Prostate gland (tissue), 2 donors: ENCODE measurements at regions not wholly inside any gene's neighbourhood (a gene's known extent, or its start where the extent isn't known, plus 50 kb on each side); places are given as distances from the start of the nearest gene placed in this dataset.

Source experiments
- POLR2A ChIP-seq: fragments of 450-650 bp; IDR thresholded peaks from one replicate; pipeline ENCODE4 v1.6.1; 2016; ENCODE audit warnings: antibody characterized with exemption, mild to moderate bottlenecking
- TF ChIP-seq, protein P1 (sequence below), 4 experiments: fragments of 200-600 bp in 2 of 4; fragments of 450-650 bp in 2 of 4; sonication (generic) in 2 of 4; IDR thresholded peaks; 1 replicate in 3 of 4; 2 replicates in 1 of 4; pipeline ENCODE4 v1.5.1; 2016 to 2019; ENCODE audit warnings: antibody characterized with exemption in 4 of 4, mild to moderate bottlenecking in 2 of 4, moderate library complexity in 2 of 4

GRCh38 chr2:194004590-194005206, 1652.3 kb upstream of the SLC39A10 start:
- no peak for TF ChIP-seq POLR2A
- TF ChIP-seq, protein P1, sequence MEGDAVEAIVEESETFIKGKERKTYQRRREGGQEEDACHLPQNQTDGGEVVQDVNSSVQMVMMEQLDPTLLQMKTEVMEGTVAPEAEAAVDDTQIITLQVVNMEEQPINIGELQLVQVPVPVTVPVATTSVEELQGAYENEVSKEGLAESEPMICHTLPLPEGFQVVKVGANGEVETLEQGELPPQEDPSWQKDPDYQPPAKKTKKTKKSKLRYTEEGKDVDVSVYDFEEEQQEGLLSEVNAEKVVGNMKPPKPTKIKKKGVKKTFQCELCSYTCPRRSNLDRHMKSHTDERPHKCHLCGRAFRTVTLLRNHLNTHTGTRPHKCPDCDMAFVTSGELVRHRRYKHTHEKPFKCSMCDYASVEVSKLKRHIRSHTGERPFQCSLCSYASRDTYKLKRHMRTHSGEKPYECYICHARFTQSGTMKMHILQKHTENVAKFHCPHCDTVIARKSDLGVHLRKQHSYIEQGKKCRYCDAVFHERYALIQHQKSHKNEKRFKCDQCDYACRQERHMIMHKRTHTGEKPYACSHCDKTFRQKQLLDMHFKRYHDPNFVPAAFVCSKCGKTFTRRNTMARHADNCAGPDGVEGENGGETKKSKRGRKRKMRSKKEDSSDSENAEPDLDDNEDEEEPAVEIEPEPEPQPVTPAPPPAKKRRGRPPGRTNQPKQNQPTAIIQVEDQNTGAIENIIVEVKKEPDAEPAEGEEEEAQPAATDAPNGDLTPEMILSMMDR (IDR thresholded peaks at IDR 0.05) = no peak
